Ishikawa (cell line): ENCODE measurements at regions not wholly inside any gene's neighbourhood (a gene's known extent, or its start where the extent isn't known, plus 50 kb on each side); places are given as distances from the start of the nearest gene placed in this dataset.

Source experiments
- CEBPB ChIP-seq: IDR thresholded peaks from 2 replicates; pipeline ENCODE4 v1.6.1; 2012
- CREB1 ChIP-seq: IDR thresholded peaks from 2 replicates; pipeline ENCODE4 v1.6.1; 2012; ENCODE audit warnings: low read depth
- EGR1 ChIP-seq: IDR thresholded peaks from 2 replicates; pipeline ENCODE4 v1.6.1; 2012
- EP300 ChIP-seq: IDR thresholded peaks from 2 replicates; pipeline ENCODE4 v1.6.1; 2012; ENCODE audit warnings: borderline replicate concordance
- FOXM1 ChIP-seq: IDR thresholded peaks from 2 replicates; pipeline ENCODE4 v1.6.1; 2012; ENCODE audit warnings: low read depth, borderline replicate concordance
- NFIC ChIP-seq: IDR thresholded peaks from 2 replicates; pipeline ENCODE4 v1.6.1; 2012
- RAD21 ChIP-seq: IDR thresholded peaks from 2 replicates; pipeline ENCODE4 v1.6.1; 2012; ENCODE audit warnings: low read depth
- TAF1 ChIP-seq: IDR thresholded peaks from 2 replicates; pipeline ENCODE4 v1.6.1; 2012; ENCODE audit warnings: low read depth, mild to moderate bottlenecking
- TCF12 ChIP-seq: IDR thresholded peaks from 2 replicates; pipeline ENCODE4 v1.6.1; 2012; ENCODE audit warnings: low read depth
- TEAD4 ChIP-seq: IDR thresholded peaks from 2 replicates; pipeline ENCODE4 v1.6.1; 2012
- YY1 ChIP-seq: IDR thresholded peaks from 2 replicates; pipeline ENCODE4 v1.6.1; 2012; ENCODE audit warnings: low read depth
- ZBTB7A ChIP-seq: IDR thresholded peaks from 2 replicates; pipeline ENCODE4 v1.6.1; 2012; ENCODE audit warnings: low read depth
- TF ChIP-seq, protein P1 (sequence below): IDR thresholded peaks from 2 replicates; pipeline ENCODE4 v1.6.1; 2012
- TF ChIP-seq, protein P2 (sequence below): IDR thresholded peaks from 2 replicates; pipeline ENCODE4 v1.6.1; 2012
- TF ChIP-seq, protein P3 (sequence below): IDR thresholded peaks from 2 replicates; pipeline ENCODE4 v1.6.1; 2012; ENCODE audit warnings: low read depth, mild to moderate bottlenecking

DNA sequence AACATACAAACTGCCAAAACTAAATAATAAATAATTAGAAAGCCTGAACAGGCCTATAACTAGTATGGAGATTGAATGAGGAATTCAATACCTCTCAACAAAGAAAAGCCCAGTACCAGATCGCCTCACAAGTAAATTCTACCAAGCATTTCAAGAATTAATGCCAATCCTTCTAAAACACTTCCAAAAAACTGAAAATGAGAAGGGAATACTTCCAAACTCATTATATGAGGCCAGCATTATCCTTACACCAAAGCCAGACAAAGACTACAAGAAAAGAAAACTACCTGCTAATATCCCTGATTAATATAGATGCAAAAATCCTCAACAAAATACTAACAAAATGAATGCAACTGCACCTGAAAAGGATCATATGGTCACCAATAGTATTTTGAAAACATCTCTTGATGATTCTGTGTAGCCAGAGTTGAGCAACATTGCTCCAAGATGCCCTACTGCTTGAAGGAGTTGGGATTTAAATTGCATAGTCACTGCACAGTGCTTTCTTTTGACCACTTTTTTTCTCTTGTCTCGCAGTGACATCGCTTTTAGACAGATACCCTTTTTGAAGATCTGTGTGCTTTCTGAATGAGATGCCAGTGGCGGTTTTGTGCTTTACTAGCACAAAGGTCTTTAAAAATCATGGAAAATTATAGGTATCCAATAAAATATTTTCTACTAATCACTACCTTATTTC lies 487.2 kb upstream of the RASGRP1 start:
- TF ChIP-seq, protein P1, sequence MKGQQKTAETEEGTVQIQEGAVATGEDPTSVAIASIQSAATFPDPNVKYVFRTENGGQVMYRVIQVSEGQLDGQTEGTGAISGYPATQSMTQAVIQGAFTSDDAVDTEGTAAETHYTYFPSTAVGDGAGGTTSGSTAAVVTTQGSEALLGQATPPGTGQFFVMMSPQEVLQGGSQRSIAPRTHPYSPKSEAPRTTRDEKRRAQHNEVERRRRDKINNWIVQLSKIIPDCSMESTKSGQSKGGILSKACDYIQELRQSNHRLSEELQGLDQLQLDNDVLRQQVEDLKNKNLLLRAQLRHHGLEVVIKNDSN: no peak
- TF ChIP-seq ZBTB7A (no peak), EP300 (no peak), TAF1 (no peak), TEAD4 (no peak), TCF12 (no peak), NFIC (no peak), CREB1 (no peak), CEBPB (no peak), EGR1 (no peak), YY1 (no peak), RAD21 (no peak), FOXM1 (no peak)
- TF ChIP-seq, protein P2, sequence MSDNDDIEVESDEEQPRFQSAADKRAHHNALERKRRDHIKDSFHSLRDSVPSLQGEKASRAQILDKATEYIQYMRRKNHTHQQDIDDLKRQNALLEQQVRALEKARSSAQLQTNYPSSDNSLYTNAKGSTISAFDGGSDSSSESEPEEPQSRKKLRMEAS: no peak
- TF ChIP-seq, protein P3, sequence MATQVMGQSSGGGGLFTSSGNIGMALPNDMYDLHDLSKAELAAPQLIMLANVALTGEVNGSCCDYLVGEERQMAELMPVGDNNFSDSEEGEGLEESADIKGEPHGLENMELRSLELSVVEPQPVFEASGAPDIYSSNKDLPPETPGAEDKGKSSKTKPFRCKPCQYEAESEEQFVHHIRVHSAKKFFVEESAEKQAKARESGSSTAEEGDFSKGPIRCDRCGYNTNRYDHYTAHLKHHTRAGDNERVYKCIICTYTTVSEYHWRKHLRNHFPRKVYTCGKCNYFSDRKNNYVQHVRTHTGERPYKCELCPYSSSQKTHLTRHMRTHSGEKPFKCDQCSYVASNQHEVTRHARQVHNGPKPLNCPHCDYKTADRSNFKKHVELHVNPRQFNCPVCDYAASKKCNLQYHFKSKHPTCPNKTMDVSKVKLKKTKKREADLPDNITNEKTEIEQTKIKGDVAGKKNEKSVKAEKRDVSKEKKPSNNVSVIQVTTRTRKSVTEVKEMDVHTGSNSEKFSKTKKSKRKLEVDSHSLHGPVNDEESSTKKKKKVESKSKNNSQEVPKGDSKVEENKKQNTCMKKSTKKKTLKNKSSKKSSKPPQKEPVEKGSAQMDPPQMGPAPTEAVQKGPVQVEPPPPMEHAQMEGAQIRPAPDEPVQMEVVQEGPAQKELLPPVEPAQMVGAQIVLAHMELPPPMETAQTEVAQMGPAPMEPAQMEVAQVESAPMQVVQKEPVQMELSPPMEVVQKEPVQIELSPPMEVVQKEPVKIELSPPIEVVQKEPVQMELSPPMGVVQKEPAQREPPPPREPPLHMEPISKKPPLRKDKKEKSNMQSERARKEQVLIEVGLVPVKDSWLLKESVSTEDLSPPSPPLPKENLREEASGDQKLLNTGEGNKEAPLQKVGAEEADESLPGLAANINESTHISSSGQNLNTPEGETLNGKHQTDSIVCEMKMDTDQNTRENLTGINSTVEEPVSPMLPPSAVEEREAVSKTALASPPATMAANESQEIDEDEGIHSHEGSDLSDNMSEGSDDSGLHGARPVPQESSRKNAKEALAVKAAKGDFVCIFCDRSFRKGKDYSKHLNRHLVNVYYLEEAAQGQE: no peak

DNA sequence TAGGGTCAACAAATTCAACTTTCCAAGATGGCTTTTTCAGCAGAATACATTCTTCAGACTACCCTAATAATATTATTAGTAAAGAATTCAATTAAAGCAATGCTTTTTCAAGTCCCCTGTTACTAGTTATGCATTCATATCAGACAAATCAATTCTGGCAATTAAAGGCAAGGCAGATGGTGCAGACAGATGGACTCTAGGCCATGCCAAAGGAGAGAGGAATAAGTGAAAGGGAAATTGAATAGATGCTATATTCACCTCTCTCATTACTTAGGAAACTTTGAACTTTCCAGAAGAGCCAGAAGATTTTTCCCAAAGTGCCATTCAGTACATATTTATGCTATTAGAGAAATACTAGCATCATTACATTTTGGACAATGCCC lies 487.7 kb upstream of the RASGRP1 start:
- no peak for TF ChIP-seq CREB1
- no peak for TF ChIP-seq TEAD4
- TF ChIP-seq TCF12: no peak
- no peak for TF ChIP-seq RAD21
- no peak for TF ChIP-seq EP300
- TF ChIP-seq, protein P2: no peak
- TF ChIP-seq FOXM1: no peak
- TF ChIP-seq, protein P1: no peak
- TF ChIP-seq, protein P3: no peak
- TF ChIP-seq NFIC: no peak
- TF ChIP-seq EGR1: no peak
- no peak for TF ChIP-seq ZBTB7A

DNA sequence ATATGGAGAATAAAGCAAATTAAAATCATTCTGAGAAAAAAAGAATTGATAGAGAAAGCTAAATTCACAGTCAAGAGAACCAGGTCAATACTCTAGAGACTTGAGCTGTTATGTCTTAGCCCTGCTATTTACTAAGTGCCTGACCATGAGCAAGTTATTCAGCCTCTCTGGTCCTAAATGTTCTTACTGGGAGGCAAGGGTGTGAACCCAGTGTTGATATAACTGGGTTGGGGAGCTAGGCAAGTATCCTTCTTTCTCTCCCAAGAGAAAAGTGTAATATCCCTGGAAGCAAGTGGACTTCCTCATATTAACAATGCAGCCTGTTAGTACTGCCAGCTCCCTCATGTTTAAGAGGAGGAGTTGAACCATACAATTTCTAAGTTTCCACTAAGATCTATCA lies 488.9 kb upstream of the RASGRP1 start:
- TF ChIP-seq TAF1 (no peak), YY1 (no peak), CREB1 (no peak), FOXM1 (no peak), TCF12 (no peak), CEBPB (no peak), EGR1 (no peak), RAD21 (no peak), TEAD4 (no peak)
- TF ChIP-seq, protein P1: no peak
- TF ChIP-seq, protein P3: no peak
- TF ChIP-seq, protein P2: no peak

DNA sequence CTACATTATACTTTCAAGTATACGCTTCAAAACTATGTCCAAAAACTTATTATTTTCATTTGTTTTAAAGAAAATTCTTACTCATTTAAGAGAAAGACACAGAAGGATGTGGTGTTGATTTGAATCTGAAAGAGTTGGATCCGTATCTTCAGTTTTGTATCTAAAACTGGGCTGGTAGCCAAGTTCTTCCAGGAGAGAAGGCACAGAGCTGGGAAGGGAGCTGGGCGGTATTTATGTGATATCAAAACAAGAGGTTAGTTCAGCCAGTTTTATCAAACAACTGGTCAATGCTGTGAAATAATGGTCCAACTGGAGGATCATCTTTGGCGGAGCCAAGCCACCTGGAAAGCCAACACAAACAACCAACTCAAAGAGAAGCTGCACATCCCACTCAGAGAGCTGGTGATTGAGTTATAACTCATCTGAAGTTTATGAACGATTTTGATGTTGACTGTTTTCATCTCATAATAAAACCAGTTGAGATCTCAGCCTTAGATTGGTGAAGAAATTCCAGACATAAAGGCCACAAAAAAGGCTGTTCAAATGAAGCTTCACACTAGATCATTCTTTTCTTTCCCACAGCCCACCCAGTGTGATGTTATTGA lies 489.6 kb upstream of the RASGRP1 start:
- TF ChIP-seq CREB1 (no peak), FOXM1 (no peak), YY1 (no peak), EP300 (no peak), TEAD4 (no peak), CEBPB (no peak), TCF12 (no peak)
- TF ChIP-seq, protein P1: no peak
- TF ChIP-seq, protein P3: no peak
